DOHH2 (cell line): ENCODE measurements at regions not wholly inside any gene's neighbourhood (a gene's known extent, or its start where the extent isn't known, plus 50 kb on each side); places are given as distances from the start of the nearest gene placed in this dataset.

Experiments used
- H3F3A ChIP-seq: fragments of 200-600 bp; sonication (generic), shearing (Covaris generic); 2 replicates; pipeline ENCODE4 v1.6.0; 2016; ENCODE audit warnings: antibody characterized with exemption, mild to moderate bottlenecking; ENCODE audit not compliant: control insufficient read depth, insufficient read depth
- H3K27ac ChIP-seq: fragments of 200-600 bp; sonication (generic); 2 replicates; pipeline ENCODE4 v1.5.1; 2014; ENCODE audit warnings: low read depth, mild to moderate bottlenecking, low read length, moderate library complexity
- H3K27me3 ChIP-seq: fragments of 200-600 bp; sonication (generic); 2 replicates; pipeline ENCODE4 v1.6.1; 2014; ENCODE audit warnings: mild to moderate bottlenecking, low read length, mixed read lengths; ENCODE audit not compliant: control insufficient read depth
- H3K36me3 ChIP-seq: fragments of 200-600 bp; sonication (generic); 2 replicates; pipeline ENCODE4 v1.6.1; 2014; ENCODE audit warnings: mild to moderate bottlenecking, low read length, moderate library complexity, mixed read lengths; ENCODE audit not compliant: control insufficient read depth
- H3K4me1 ChIP-seq: fragments of 200-600 bp; sonication (generic); 2 replicates; pipeline ENCODE4 v1.6.1; 2014; ENCODE audit warnings: mild to moderate bottlenecking, low read length, mixed read lengths; ENCODE audit not compliant: control insufficient read depth
- H3K4me2 ChIP-seq: fragments of 200-600 bp; sonication (generic); 2 replicates; pipeline ENCODE4 v1.6.0; 2014; ENCODE audit warnings: mild to moderate bottlenecking, low read length, moderate library complexity
- H3K4me3 ChIP-seq: fragments of 200-600 bp; sonication (generic); 2 replicates; pipeline ENCODE4 v1.5.1; 2014; ENCODE audit warnings: mild to moderate bottlenecking, low read length, mixed read lengths
- H3K79me2 ChIP-seq: fragments of 200-600 bp; sonication (generic); 2 replicates; pipeline ENCODE4 v1.6.1; 2014; ENCODE audit warnings: mild to moderate bottlenecking, low read length, mixed read lengths; ENCODE audit not compliant: control insufficient read depth
- H3K9me2 ChIP-seq: fragments of 200-600 bp; sonication (generic); replicated peaks from 2 replicates; pipeline ENCODE4 v1.6.1; 2014; ENCODE audit warnings: mild to moderate bottlenecking, low read length, mixed read lengths; ENCODE audit not compliant: control insufficient read depth
- H3K9me3 ChIP-seq: fragments of 200-600 bp; sonication (generic); 2 replicates; pipeline ENCODE4 v1.6.1; 2014; ENCODE audit warnings: antibody characterized with exemption, low read length, mixed read lengths; ENCODE audit not compliant: control insufficient read depth, insufficient read depth
- H4K20me1 ChIP-seq: fragments of 200-600 bp; sonication (generic); 2 replicates; pipeline ENCODE4 v1.6.0; 2014; ENCODE audit warnings: low read depth, mild to moderate bottlenecking, antibody characterized with exemption, low read length, moderate library complexity; ENCODE audit not compliant: control insufficient read depth, insufficient read depth
- EZH2phosphoT487 ChIP-seq: fragments of 200-600 bp; sonication (generic); IDR thresholded peaks from 2 replicates; pipeline ENCODE4 v1.6.1; 2017; ENCODE audit warnings: borderline replicate concordance, mild to moderate bottlenecking, antibody characterized with exemption, low read length, moderate library complexity, mixed read lengths
- TF ChIP-seq, protein P1 (sequence below): fragments of 200-600 bp; sonication (generic); IDR thresholded peaks from one replicate; pipeline ENCODE4 v1.5.1; 2014; ENCODE audit warnings: antibody characterized with exemption, mild to moderate bottlenecking, low read depth, low read length; ENCODE audit not compliant: poor library complexity, severe bottlenecking

DNA sequence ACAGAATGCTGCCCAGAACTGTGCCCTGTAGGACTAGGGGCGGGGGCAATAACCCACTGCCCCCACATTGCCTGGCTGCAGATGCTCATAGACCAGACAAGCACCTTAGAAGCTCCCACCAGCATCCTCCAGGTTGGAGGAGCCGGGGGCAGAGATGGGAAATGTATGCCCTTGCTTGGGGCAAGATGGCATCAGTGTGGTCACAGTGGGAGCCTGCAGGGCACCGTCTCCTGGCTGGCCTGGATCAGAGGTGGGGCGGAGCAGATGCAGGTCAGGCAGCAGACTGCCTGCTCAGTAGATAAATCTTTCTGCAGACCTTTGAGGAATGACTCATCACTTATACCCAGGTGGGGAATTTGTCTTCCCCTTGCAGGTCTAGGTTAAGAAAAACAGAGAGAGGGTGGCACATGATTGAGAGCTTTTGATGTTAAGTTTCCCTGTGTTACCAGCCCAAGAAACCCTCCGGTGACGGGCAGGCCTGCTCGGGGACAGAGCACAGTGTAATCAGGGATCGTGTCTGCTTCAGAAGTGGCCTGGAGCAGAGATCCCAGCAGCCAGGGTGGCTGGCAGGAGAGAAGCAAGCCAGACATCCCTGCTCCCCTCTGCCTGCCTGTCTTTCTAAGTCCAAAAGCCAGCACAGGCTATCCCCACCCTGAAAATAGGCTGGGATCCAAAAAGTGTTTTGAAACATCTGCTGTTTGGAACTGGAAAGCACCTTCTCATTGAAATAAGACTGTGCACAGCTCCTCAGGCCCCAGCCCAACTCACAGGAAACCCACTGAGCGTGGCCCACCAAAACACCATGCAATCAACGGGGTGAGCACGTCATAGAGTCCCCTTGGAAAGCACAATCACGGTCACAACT is 50.7 kb upstream of the RPL38 start:
- H3K4me2 ChIP-seq: no peak overlapping the region
- H3K9me2 ChIP-seq: no peaks in the 10 kb centered on the region
- no peaks in the 10 kb centered on the region for H4K20me1 ChIP-seq
- TF ChIP-seq, protein P1, sequence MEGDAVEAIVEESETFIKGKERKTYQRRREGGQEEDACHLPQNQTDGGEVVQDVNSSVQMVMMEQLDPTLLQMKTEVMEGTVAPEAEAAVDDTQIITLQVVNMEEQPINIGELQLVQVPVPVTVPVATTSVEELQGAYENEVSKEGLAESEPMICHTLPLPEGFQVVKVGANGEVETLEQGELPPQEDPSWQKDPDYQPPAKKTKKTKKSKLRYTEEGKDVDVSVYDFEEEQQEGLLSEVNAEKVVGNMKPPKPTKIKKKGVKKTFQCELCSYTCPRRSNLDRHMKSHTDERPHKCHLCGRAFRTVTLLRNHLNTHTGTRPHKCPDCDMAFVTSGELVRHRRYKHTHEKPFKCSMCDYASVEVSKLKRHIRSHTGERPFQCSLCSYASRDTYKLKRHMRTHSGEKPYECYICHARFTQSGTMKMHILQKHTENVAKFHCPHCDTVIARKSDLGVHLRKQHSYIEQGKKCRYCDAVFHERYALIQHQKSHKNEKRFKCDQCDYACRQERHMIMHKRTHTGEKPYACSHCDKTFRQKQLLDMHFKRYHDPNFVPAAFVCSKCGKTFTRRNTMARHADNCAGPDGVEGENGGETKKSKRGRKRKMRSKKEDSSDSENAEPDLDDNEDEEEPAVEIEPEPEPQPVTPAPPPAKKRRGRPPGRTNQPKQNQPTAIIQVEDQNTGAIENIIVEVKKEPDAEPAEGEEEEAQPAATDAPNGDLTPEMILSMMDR: no peak
- TF ChIP-seq EZH2phosphoT487: no peak
- H3K9me3 ChIP-seq: no peaks in the 10 kb centered on the region
- no peak overlapping the region for H3K27ac ChIP-seq
- no peaks in the 10 kb centered on the region for H3K79me2 ChIP-seq
- no peaks in the 10 kb centered on the region for H3K4me1 ChIP-seq
- H3K36me3 ChIP-seq: no peaks in the 10 kb centered on the region
- no peaks in the 10 kb centered on the region for H3K27me3 ChIP-seq
- H3K4me3 ChIP-seq: no peak overlapping the region
- H3F3A ChIP-seq: no peaks in the 10 kb centered on the region

DNA sequence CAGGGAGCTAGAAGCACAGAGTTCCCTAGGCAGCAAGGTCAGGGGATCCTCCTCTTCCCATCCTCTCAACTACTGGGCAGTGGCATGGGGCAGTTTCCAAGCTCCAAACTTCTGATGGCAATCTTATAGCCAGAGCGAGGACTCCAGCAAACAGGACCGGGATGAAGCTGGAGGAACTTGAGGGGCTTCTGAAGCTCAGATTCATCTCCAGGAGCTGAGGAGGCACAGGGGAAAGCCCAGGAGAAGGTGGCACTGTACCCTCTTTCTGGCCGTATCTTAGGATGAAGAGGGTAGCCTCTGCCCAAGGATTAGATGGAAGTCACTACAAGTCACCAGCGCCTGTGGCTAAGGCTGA is 50.0 kb upstream of the RPL38 start:
- no peak overlapping the region for H3K4me2 ChIP-seq
- H4K20me1 ChIP-seq: no peaks in the 10 kb centered on the region
- H3K36me3 ChIP-seq: no peaks in the 10 kb centered on the region
- H3K27me3 ChIP-seq: no peaks in the 10 kb centered on the region
- no peaks in the 10 kb centered on the region for H3K4me1 ChIP-seq
- H3K9me2 ChIP-seq: no peaks in the 10 kb centered on the region
- H3K27ac ChIP-seq: no peak overlapping the region
- H3F3A ChIP-seq: no peaks in the 10 kb centered on the region
- H3K9me3 ChIP-seq: no peaks in the 10 kb centered on the region
- no peak for TF ChIP-seq EZH2phosphoT487
- TF ChIP-seq, protein P1: no peak
- H3K4me3 ChIP-seq: no peak overlapping the region
- H3K79me2 ChIP-seq: no peaks in the 10 kb centered on the region
